Suprapubic skin (tissue), 4 donors: ENCODE measurements at regions not wholly inside any gene's neighbourhood (a gene's known extent, or its start where the extent isn't known, plus 50 kb on each side); places are given as distances from the start of the nearest gene placed in this dataset.

ENCODE experiments used
- CTCF ChIP-seq, 2 donors: fragments of 200-600 bp in 1 of 2; fragments of 450-650 bp in 1 of 2; sonication (generic) in 1 of 2; IDR thresholded peaks; one replicate each; pipeline ENCODE4 v1.5.1; 2016 to 2019; ENCODE audit warnings: antibody characterized with exemption in 2 of 2, mild to moderate bottlenecking in 1 of 2, moderate library complexity in 1 of 2
- EP300 ChIP-seq: sonication (generic); formaldehyde crosslinking; IDR thresholded peaks from one replicate; pipeline ENCODE4 v1.6.1; 2017; ENCODE audit warnings: antibody characterized with exemption
- POLR2A ChIP-seq, 2 donors: fragments of 450-650 bp; IDR thresholded peaks; one replicate each; pipeline ENCODE4 v1.6.1; 2017; ENCODE audit warnings: antibody characterized with exemption in 2 of 2, mild to moderate bottlenecking in 2 of 2, moderate library complexity in 2 of 2
- POLR2AphosphoS5 ChIP-seq, 3 donors: sonication (generic); formaldehyde crosslinking; IDR thresholded peaks; one replicate each; pipeline ENCODE4 v1.6.1; 2017; ENCODE audit warnings: antibody characterized with exemption in 3 of 3

- TF ChIP-seq CTCF (IDR thresholded peaks at IDR 0.05) (no peak), EP300 (no peak), POLR2AphosphoS5 (IDR thresholded peaks at IDR 0.05) (no peak), POLR2A (IDR thresholded peaks at IDR 0.05) (no peak)
These were observed 835.8 kb upstream of the VRK2 start for GRCh38 chr2:57210855-57211254.
